ENCODE measurements at regions not wholly inside any gene's neighbourhood (a gene's known extent, or its start where the extent isn't known, plus 50 kb on each side); places are given as distances from the start of the nearest gene placed in this dataset.

- H3K36me3 ChIP-seq (ENCODE audit: low read depth) = no peaks in the 10 kb centered on the region
- in situ Hi-C loops (cut with MboI) = no loop called here
- H2AFZ ChIP-seq = no peak overlapping the region
- no peak overlapping the region for H3K4me3 ChIP-seq
- H3K4me2 ChIP-seq (ENCODE audit: unreplicated experiment) = no peak overlapping the region
- no peak overlapping the region for H3K27ac ChIP-seq
- H4K20me1 ChIP-seq (ENCODE audit: insufficient read depth) = no peaks in the 10 kb centered on the region
- H3F3A ChIP-seq (ENCODE audit: insufficient read depth) = no peaks in the 10 kb centered on the region
- DNase-seq = no peak
- H3K4me1 ChIP-seq (ENCODE audit: insufficient read depth) = no peaks in the 10 kb centered on the region
- whole genome bisulfite sequencing, 2 experiments (ENCODE audit: low coverage in 1 of 2, low lambda C conversion rate in 2 of 2, missing lambda C conversion rate in 2 of 2) = 2 to 4% methylated on average over 3 of the region's 3 CpGs
- H3K9me3 ChIP-seq (ENCODE audit: low read depth) = peaks cover 2% of the 10 kb centered on the region
- H3K27me3 ChIP-seq (replicated peaks; ENCODE audit: insufficient read depth) = no peaks in the 10 kb centered on the region
- no peaks in the 10 kb centered on the region for H3K79me2 ChIP-seq (ENCODE audit: insufficient read depth)
- no peaks in the 10 kb centered on the region for H3K9me2 ChIP-seq (ENCODE audit: insufficient read depth)
- no peak overlapping the region for H3K9ac ChIP-seq
- TF ChIP-seq EZH2phosphoT487 (IDR thresholded peaks at IDR 0.05; ENCODE audit: insufficient read depth, low read depth) (no peak), EZH2 (IDR thresholded peaks at IDR 0.05; ENCODE audit: insufficient read depth, poor library complexity, severe bottlenecking) (no peak)
These were observed 481.2 kb downstream of the NUP35 start for GRCh38 chr2:183605440-183605839.

DNA sequence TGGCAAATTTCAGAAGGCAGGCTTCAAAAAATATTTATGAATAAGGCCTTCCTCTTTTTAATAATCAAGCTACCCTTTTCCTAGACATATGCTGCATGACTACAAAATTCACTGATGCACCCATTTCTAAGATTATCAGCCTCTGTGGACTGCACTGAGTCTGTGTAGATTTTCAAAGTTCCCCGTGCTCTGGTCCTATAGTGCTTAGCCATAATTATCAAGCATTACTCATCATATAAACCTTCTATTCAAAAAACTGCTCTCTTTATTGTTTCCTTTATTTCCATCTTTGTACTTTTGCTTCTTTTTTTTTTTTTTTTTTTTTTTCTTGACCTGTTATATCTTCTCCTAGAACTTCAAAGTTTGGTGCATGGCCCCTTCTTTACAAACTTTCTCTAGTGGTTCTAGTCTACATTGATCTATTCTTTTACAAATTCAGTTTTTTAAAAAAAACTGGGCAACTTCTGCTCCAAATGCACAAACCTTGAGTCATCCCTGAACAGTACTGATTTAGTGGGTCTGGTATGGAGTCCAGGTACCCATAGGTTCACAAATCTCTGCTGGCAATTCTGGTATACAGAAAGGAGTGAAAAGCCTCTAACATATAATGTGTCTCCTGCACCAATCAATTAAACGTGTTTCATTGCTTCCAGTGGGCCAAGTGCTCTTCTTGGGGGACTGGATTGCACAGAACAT is 481.9 kb downstream of the NUP35 start:
- Histone ChIP-seq H3K27ac (no peak overlapping the region), H3K36me3 (ENCODE audit: low read depth) (no peaks in the 10 kb centered on the region), H3K27me3 (replicated peaks; ENCODE audit: insufficient read depth) (no peaks in the 10 kb centered on the region), H2AFZ (no peak overlapping the region), H3K4me3 (no peak overlapping the region), H3K9ac (no peak overlapping the region), H3K4me1 (ENCODE audit: insufficient read depth) (no peaks in the 10 kb centered on the region), H3F3A (ENCODE audit: insufficient read depth) (no peaks in the 10 kb centered on the region), H4K20me1 (ENCODE audit: insufficient read depth) (no peaks in the 10 kb centered on the region), H3K79me2 (ENCODE audit: insufficient read depth) (no peaks in the 10 kb centered on the region), H3K4me2 (ENCODE audit: unreplicated experiment) (no peak overlapping the region), H3K9me2 (ENCODE audit: insufficient read depth) (no peaks in the 10 kb centered on the region), H3K9me3 (ENCODE audit: low read depth) (no peaks in the 10 kb centered on the region)
- in situ Hi-C loops (cut with MboI) = no loop called here
- no peak for TF ChIP-seq EZH2 (IDR thresholded peaks at IDR 0.05; ENCODE audit: insufficient read depth, poor library complexity, severe bottlenecking)
- TF ChIP-seq EZH2phosphoT487 (IDR thresholded peaks at IDR 0.05; ENCODE audit: insufficient read depth, low read depth) = no peak
- WGBS, 2 experiments (ENCODE audit: low coverage in 1 of 2, low lambda C conversion rate in 2 of 2, missing lambda C conversion rate in 2 of 2) = 14 to 21% methylated on average over 2 of the region's 2 CpGs
- no peak for DNase-seq

- H3K4me1 ChIP-seq (ENCODE audit: insufficient read depth) = no peaks in the 10 kb centered on the region
- H3K4me2 ChIP-seq (ENCODE audit: unreplicated experiment) = no peak overlapping the region
- no peak overlapping the region for H3K27ac ChIP-seq
- H3K27me3 ChIP-seq (replicated peaks; ENCODE audit: insufficient read depth) = no peaks in the 10 kb centered on the region
- WGBS, 2 experiments (ENCODE audit: low coverage in 1 of 2, low lambda C conversion rate in 2 of 2, missing lambda C conversion rate in 2 of 2) = 54 to 67% methylated on average over 3 of the region's 3 CpGs
- no peaks in the 10 kb centered on the region for H3K36me3 ChIP-seq (ENCODE audit: low read depth)
- in situ Hi-C loops (cut with MboI) = no loop called here
- no peak for DNase-seq
- H4K20me1 ChIP-seq (ENCODE audit: insufficient read depth) = no peaks in the 10 kb centered on the region
- no peak overlapping the region for H3K4me3 ChIP-seq
- no peaks in the 10 kb centered on the region for H3F3A ChIP-seq (ENCODE audit: insufficient read depth)
- no peak overlapping the region for H2AFZ ChIP-seq
- H3K79me2 ChIP-seq (ENCODE audit: insufficient read depth) = no peaks in the 10 kb centered on the region
- TF ChIP-seq EZH2 (IDR thresholded peaks at IDR 0.05; ENCODE audit: insufficient read depth, poor library complexity, severe bottlenecking) (no peak), EZH2phosphoT487 (IDR thresholded peaks at IDR 0.05; ENCODE audit: insufficient read depth, low read depth) (no peak)
- H3K9ac ChIP-seq = no peak overlapping the region
- H3K9me2 ChIP-seq (ENCODE audit: insufficient read depth) = no peaks in the 10 kb centered on the region
- no peaks in the 10 kb centered on the region for H3K9me3 ChIP-seq (ENCODE audit: low read depth)
These were observed 482.5 kb downstream of the NUP35 start for GRCh38 chr2:183606718-183607085.

GRCh38 chr2:183607995-183608394 is 483.8 kb downstream of the NUP35 start:
- Histone ChIP-seq H3K79me2 (ENCODE audit: insufficient read depth) (no peaks in the 10 kb centered on the region), H3K9ac (no peak overlapping the region), H3F3A (ENCODE audit: insufficient read depth) (no peaks in the 10 kb centered on the region), H3K27me3 (replicated peaks; ENCODE audit: insufficient read depth) (no peaks in the 10 kb centered on the region), H4K20me1 (ENCODE audit: insufficient read depth) (no peaks in the 10 kb centered on the region), H3K4me2 (ENCODE audit: unreplicated experiment) (no peak overlapping the region), H3K36me3 (ENCODE audit: low read depth) (no peaks in the 10 kb centered on the region), H3K4me3 (no peak overlapping the region), H3K27ac (no peak overlapping the region), H3K9me2 (ENCODE audit: insufficient read depth) (no peaks in the 10 kb centered on the region), H3K9me3 (ENCODE audit: low read depth) (no peaks in the 10 kb centered on the region), H2AFZ (no peak overlapping the region), H3K4me1 (ENCODE audit: insufficient read depth) (no peaks in the 10 kb centered on the region)
- DNase-seq = no peak
- TF ChIP-seq EZH2 (IDR thresholded peaks at IDR 0.05; ENCODE audit: insufficient read depth, poor library complexity, severe bottlenecking) (no peak), EZH2phosphoT487 (IDR thresholded peaks at IDR 0.05; ENCODE audit: insufficient read depth, low read depth) (no peak)
- in situ Hi-C loops (cut with MboI) = no loop called here
- WGBS, 2 experiments (ENCODE audit: low coverage in 1 of 2, low lambda C conversion rate in 2 of 2, missing lambda C conversion rate in 2 of 2) = 71 to 77% methylated on average over 21 of the region's 21 CpGs

- in situ Hi-C loops (cut with MboI) = no loop called here
- WGBS, 2 experiments (ENCODE audit: low coverage in 1 of 2, low lambda C conversion rate in 2 of 2, missing lambda C conversion rate in 2 of 2) = 9 to 17% methylated on average over 1 of the region's 1 CpG
- DNase-seq = no peak
These were observed 484.5 kb downstream of the NUP35 start for GRCh38 chr2:183608747-183609146.

More at GRCh38 chr2:183608747-183609146, 484.5 kb downstream of the NUP35 start:
- TF ChIP-seq EZH2 (IDR thresholded peaks at IDR 0.05; ENCODE audit: insufficient read depth, poor library complexity, severe bottlenecking) = no peak
- TF ChIP-seq EZH2phosphoT487 (IDR thresholded peaks at IDR 0.05; ENCODE audit: insufficient read depth, low read depth) = no peak
- H2AFZ ChIP-seq = no peak overlapping the region
- H3K4me1 ChIP-seq (ENCODE audit: insufficient read depth) = no peaks in the 10 kb centered on the region
- no peaks in the 10 kb centered on the region for H3K36me3 ChIP-seq (ENCODE audit: low read depth)
- no peak overlapping the region for H3K4me3 ChIP-seq
- H3K27me3 ChIP-seq (replicated peaks; ENCODE audit: insufficient read depth) = no peaks in the 10 kb centered on the region
- no peak overlapping the region for H3K9ac ChIP-seq
- H3K9me3 ChIP-seq (ENCODE audit: low read depth) = no peaks in the 10 kb centered on the region
- no peaks in the 10 kb centered on the region for H3K79me2 ChIP-seq (ENCODE audit: insufficient read depth)
- no peak overlapping the region for H3K27ac ChIP-seq
- no peaks in the 10 kb centered on the region for H3F3A ChIP-seq (ENCODE audit: insufficient read depth)
- H4K20me1 ChIP-seq (ENCODE audit: insufficient read depth) = no peaks in the 10 kb centered on the region
- no peak overlapping the region for H3K4me2 ChIP-seq (ENCODE audit: unreplicated experiment)
- no peaks in the 10 kb centered on the region for H3K9me2 ChIP-seq (ENCODE audit: insufficient read depth)

All from GM23248 (cell line).